H1 (cell line): ENCODE measurements at regions not wholly inside any gene's neighbourhood (a gene's known extent, or its start where the extent isn't known, plus 50 kb on each side); places are given as distances from the start of the nearest gene placed in this dataset.

ENCODE experiments used
- CTCF ChIA-PET: fragments of 300-600 bp; sonication (Branson Sonifier 250); formaldehyde crosslinking; loops from one replicate; lab custom pipeline; 2021; ENCODE audit not compliant: partially characterized antibody; lab: Charles Lee
- POLR2A ChIA-PET: fragments of 300-600 bp; sonication (Branson Sonifier 250); formaldehyde crosslinking; loops from one replicate; lab custom pipeline; 2021; ENCODE audit warnings: inconsistent platforms; ENCODE audit not compliant: partially characterized antibody; lab: Charles Lee
- DNase-seq, 2 experiments: peaks; one replicate each; pipeline versions ENCODE4 v3.0.0 to v3.0.0-alpha.2; 2010 to 2022; ENCODE audit warnings: low spot score in 2 of 2, low read depth in 1 of 2, mixed read lengths in 1 of 2
- FAIRE-seq: peaks from 2 replicates; lab custom pipeline; 2011; peaks lifted over from hg19 to GRCh38; lab: Jason Lieb, UNC
- H2AFZ ChIP-seq: 2 replicates; pipeline ENCODE4 v1.8.1; 2012; ENCODE audit warnings: low read length, inconsistent platforms
- H2AK5ac ChIP-seq: 2 replicates; pipeline ENCODE4 v1.6.1; 2013; ENCODE audit warnings: low read depth, low read length
- H2BK120ac ChIP-seq: replicated peaks from 2 replicates; pipeline ENCODE3; 2013; ENCODE audit warnings: low read depth, low read length, inconsistent platforms
- H2BK12ac ChIP-seq: 2 replicates; pipeline ENCODE4 v1.6.1; 2013; ENCODE audit warnings: low read depth, low read length
- H2BK15ac ChIP-seq: 2 replicates; pipeline ENCODE4 v1.6.1; 2013; ENCODE audit warnings: low read length
- H2BK20ac ChIP-seq: 2 replicates; pipeline ENCODE4 v1.6.1; 2013; ENCODE audit warnings: low read length
- H2BK5ac ChIP-seq: 2 replicates; pipeline ENCODE4 v1.6.1; 2013; ENCODE audit warnings: low read depth, low read length
- H3K14ac ChIP-seq: 2 replicates; pipeline ENCODE4 v1.6.1; 2013; ENCODE audit warnings: inconsistent platforms; ENCODE audit not compliant: insufficient read length
- H3K18ac ChIP-seq: 2 replicates; pipeline ENCODE4 v1.6.1; 2013; ENCODE audit warnings: low read length; ENCODE audit errors: extremely low read depth
- H3K23ac ChIP-seq: 2 replicates; pipeline ENCODE4 v1.6.1; 2013; ENCODE audit warnings: inconsistent platforms; ENCODE audit not compliant: insufficient read length
- H3K23me2 ChIP-seq: 2 replicates; pipeline ENCODE4 v1.6.1; 2013; ENCODE audit warnings: low read depth, low read length
- H3K27ac ChIP-seq: 2 replicates; pipeline ENCODE4 v1.6.1; 2011; ENCODE audit warnings: low read depth, low read length, inconsistent platforms
- H3K27me3 ChIP-seq, 4 experiments: replicated peaks in 1 of 4; 1 replicate in 1 of 4; 2 replicates in 3 of 4; pipeline versions ENCODE4 v1.6.1 to v1.8.1; 2011 to 2013; ENCODE audit warnings: low read length in 3 of 4, mild to moderate bottlenecking in 3 of 4, inconsistent platforms in 2 of 4, mixed read lengths in 2 of 4, moderate library complexity in 1 of 4; ENCODE audit not compliant: control insufficient read depth in 3 of 4, insufficient read depth in 3 of 4; ENCODE audit errors: extremely low read depth in 1 of 4
- H3K36me3 ChIP-seq, 4 experiments: 2 replicates each; pipeline versions ENCODE4 v1.6.1 to v1.8.1; 2011 to 2013; ENCODE audit warnings: mild to moderate bottlenecking in 4 of 4, low read length in 3 of 4, moderate library complexity in 2 of 4, control low read depth in 1 of 4, inconsistent platforms in 1 of 4; ENCODE audit not compliant: insufficient read depth in 4 of 4, control insufficient read depth in 2 of 4
- H3K4ac ChIP-seq: replicated peaks from 2 replicates; pipeline ENCODE3; 2013; ENCODE audit warnings: low read length, low read depth, mixed read lengths, inconsistent platforms; ENCODE audit not compliant: insufficient read length
- H3K4me1 ChIP-seq, 4 experiments: replicated peaks in 1 of 4; 1 replicate in 1 of 4; 2 replicates in 3 of 4; pipeline versions ENCODE4 v1.6.1 to v1.8.1; 2011 to 2013; ENCODE audit warnings: low read length in 3 of 4, inconsistent platforms in 2 of 4, mixed read lengths in 1 of 4; ENCODE audit not compliant: insufficient read depth in 4 of 4, control insufficient read depth in 3 of 4
- H3K4me2 ChIP-seq, 2 experiments: 2 replicates each; pipeline versions ENCODE4 v1.6.1 to v1.8.1; 2011 to 2013; ENCODE audit warnings: low read depth in 2 of 2, low read length in 2 of 2, control low read depth in 1 of 2, inconsistent platforms in 1 of 2, mild to moderate bottlenecking in 1 of 2; ENCODE audit not compliant: insufficient read depth in 1 of 2
- H3K4me3 ChIP-seq, 4 experiments: fragments of 200-600, 300-600 bp in 1 of 4; sonication (generic), shearing (Covaris generic), sonication (Bioruptor Twin) in 1 of 4; 2 replicates each; pipeline versions ENCODE4 v1.5.1 to v1.8.1; 2011 to 2016; ENCODE audit warnings: low read length in 4 of 4, low read depth in 3 of 4, control low read depth in 2 of 4, inconsistent platforms in 2 of 4, mild to moderate bottlenecking in 2 of 4, mixed read lengths in 1 of 4, moderate library complexity in 1 of 4; ENCODE audit not compliant: insufficient read depth in 2 of 4; ENCODE audit errors: extremely low read depth in 1 of 4
- H3K56ac ChIP-seq: replicated peaks from 2 replicates; pipeline ENCODE3; 2013; ENCODE audit warnings: low read depth, mild to moderate bottlenecking, mixed read lengths, low read length, inconsistent platforms; ENCODE audit not compliant: insufficient read length
- H3K79me1 ChIP-seq: 2 replicates; pipeline ENCODE4 v1.6.1; 2013; ENCODE audit warnings: low read depth, low read length, control low read depth
- H3K79me2 ChIP-seq, 2 experiments: 2 replicates each; pipeline versions ENCODE4 v1.6.1 to v1.8.1; 2012 to 2013; ENCODE audit warnings: low read length in 2 of 2, mild to moderate bottlenecking in 2 of 2, inconsistent platforms in 1 of 2; ENCODE audit not compliant: insufficient read depth in 2 of 2, control insufficient read depth in 1 of 2
- H3K9ac ChIP-seq, 4 experiments: replicated peaks in 1 of 4; 1 replicate in 1 of 4; 2 replicates in 3 of 4; pipeline versions ENCODE4 v1.6.1 to v1.8.1; 2011 to 2013; ENCODE audit warnings: low read depth in 3 of 4, low read length in 3 of 4, control low read depth in 2 of 4, mild to moderate bottlenecking in 2 of 4, moderate library complexity in 2 of 4, inconsistent platforms in 1 of 4; ENCODE audit errors: extremely low read depth in 1 of 4
- H3K9me3 ChIP-seq, 2 experiments: 2 replicates each; pipeline versions ENCODE4 v1.6.1 to v1.8.1; 2012 to 2013; ENCODE audit warnings: mild to moderate bottlenecking in 2 of 2, moderate library complexity in 2 of 2, control low read depth in 1 of 2, inconsistent platforms in 1 of 2, low read depth in 1 of 2, low read length in 1 of 2, mixed read lengths in 1 of 2; ENCODE audit not compliant: insufficient read depth in 2 of 2
- H4K20me1 ChIP-seq, 2 experiments: replicated peaks in 1 of 2; 2 replicates each; pipeline versions ENCODE3 to v1.8.1; 2011 to 2013; ENCODE audit warnings: inconsistent platforms in 2 of 2, low read length in 2 of 2, mild to moderate bottlenecking in 1 of 2; ENCODE audit not compliant: insufficient read depth in 2 of 2, control insufficient read depth in 1 of 2
- H4K5ac ChIP-seq: 2 replicates; pipeline ENCODE4 v1.6.1; 2013; ENCODE audit warnings: low read length, low read depth, mixed read lengths, inconsistent platforms; ENCODE audit not compliant: insufficient read length
- H4K8ac ChIP-seq: 2 replicates; pipeline ENCODE4 v1.8.0; 2013; ENCODE audit warnings: mild to moderate bottlenecking, moderate library complexity, low read length, inconsistent platforms; ENCODE audit not compliant: insufficient read depth; ENCODE audit errors: extremely low read depth
- H4K91ac ChIP-seq: replicated peaks from 2 replicates; pipeline ENCODE3; 2013; ENCODE audit warnings: low read length, mixed read lengths, inconsistent platforms; ENCODE audit not compliant: insufficient read length
- CHD7 ChIP-seq: fragments of 300-600 bp; sonication (generic); IDR thresholded peaks from 2 replicates; pipeline ENCODE4 v1.7.1; 2012; ENCODE audit warnings: low read length, moderate library complexity, mild to moderate bottlenecking, inconsistent platforms; ENCODE audit not compliant: insufficient replicate concordance
- WGBS, 2 experiments: shearing (Covaris generic) in 1 of 2; methylation state at CpG; one replicate each; pipeline versions ENCODE4 v1.1.6 to v1.1.7; 2013 to 2015; ENCODE audit warnings: low lambda C conversion rate in 2 of 2, mixed read lengths in 2 of 2, inconsistent platforms in 1 of 2, low coverage in 1 of 2, missing lambda C conversion rate in 1 of 2; ENCODE audit not compliant: insufficient replicate concordance in 2 of 2, insufficient coverage in 1 of 2, insufficient read length in 1 of 2; ENCODE audit errors: extremely low coverage in 1 of 2, missing lambda C conversion rate in 1 of 2; 5-methylcytosine and 5-hydroxymethylcytosine counted together

GRCh38 chr3:1468145-1468544 is 375.3 kb downstream of the CNTN6 start:
- POLR2A ChIA-PET: no interaction called here
- H2BK12ac ChIP-seq: no peak overlapping the region
- no peak for FAIRE-seq
- TF ChIP-seq CHD7: no peak

More at GRCh38 chr3:1468145-1468544, 375.3 kb downstream of the CNTN6 start:
- no peak for DNase-seq
- Histone ChIP-seq H3K79me1 (no peaks in the 10 kb centered on the region), H3K23me2 (no peaks in the 10 kb centered on the region), H4K5ac (no peak overlapping the region), H3K18ac (no peak overlapping the region), H3K36me3 (no peaks in the 10 kb centered on the region), H2AFZ (no peak overlapping the region), H2AK5ac (no peak overlapping the region), H2BK15ac (no peak overlapping the region), H4K91ac (no peak overlapping the region), H3K27ac (no peak overlapping the region), H4K20me1 (no peaks in the 10 kb centered on the region), H3K27me3 (no peaks in the 10 kb centered on the region), H3K4ac (no peak overlapping the region), H3K14ac (no peak overlapping the region), H3K23ac (no peak overlapping the region), H3K4me2 (no peak overlapping the region), H3K9me3 (no peaks in the 10 kb centered on the region), H2BK120ac (no peak overlapping the region), H3K9ac (no peak overlapping the region), H2BK20ac (no peak overlapping the region), H4K8ac (no peak overlapping the region), H3K4me3 (no peak overlapping the region), H2BK5ac (no peak overlapping the region), H3K56ac (no peak overlapping the region), H3K4me1 (no peaks in the 10 kb centered on the region), H3K79me2 (no peaks in the 10 kb centered on the region)
- 88% methylated on average over 4 of the region's 4 CpGs; no CpG with 5 or more reads in 1 of the 2 experiments for WGBS, 2 experiments
- CTCF ChIA-PET: interaction anchor here (1.4 kb wide), 1 partner anchor 14 kb away, joined by 4 read pairs; no protein-coding TSS in a partner anchor
